ENCODE measurements at regions not wholly inside any gene's neighbourhood (a gene's known extent, or its start where the extent isn't known, plus 50 kb on each side); places are given as distances from the start of the nearest gene placed in this dataset.

DNA sequence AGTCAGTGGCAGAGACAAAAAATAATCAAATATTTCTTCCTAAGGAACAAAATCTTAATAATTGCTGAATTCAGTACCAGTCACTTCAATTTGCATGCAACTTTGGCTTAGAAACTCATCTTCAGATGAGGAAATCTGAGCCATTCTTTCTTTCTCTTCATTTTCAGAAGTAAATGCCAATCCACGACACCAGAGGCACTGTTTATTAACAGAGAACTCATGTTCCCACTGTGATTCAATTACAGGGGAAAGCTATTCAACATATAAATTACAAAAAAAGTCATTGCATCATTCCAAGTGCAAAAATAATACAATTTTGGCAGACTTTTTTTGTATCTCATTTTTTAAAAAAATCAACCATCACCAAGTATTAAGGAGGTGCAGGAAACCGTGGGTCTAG is 816.1 kb upstream of the TMEM132C start:
- H3K27ac Mint-ChIP-seq = no peak overlapping the region
- H3K79me2 ChIP-seq (replicated peaks; ENCODE audit: insufficient read depth) = no peaks in the 10 kb centered on the region
- H2AFZ ChIP-seq = no peak overlapping the region
- no peak overlapping the region for H3K4me3 Mint-ChIP-seq
- H3K4me1 Mint-ChIP-seq = no peaks in the 10 kb centered on the region
- DNase-seq (ENCODE audit: low spot score) (no peak), ATAC-seq (no peak)
- H3K4me2 ChIP-seq = no peak overlapping the region
- H3K27ac ChIP-seq (ENCODE audit: low read depth) = no peak overlapping the region
- peaks cover 96% of the 10 kb centered on the region for H3K9me3 Mint-ChIP-seq
- no peaks in the 10 kb centered on the region for H3K4me1 ChIP-seq (ENCODE audit: insufficient read depth)
- no peaks in the 10 kb centered on the region for H3K9me2 ChIP-seq (ENCODE audit: insufficient read depth)
- TF ChIP-seq CREB1 (CRISPR knock-in tag; IDR thresholded peaks at IDR 0.05; ENCODE audit: low read depth) (no peak), ZNF331 (CRISPR knock-in tag; IDR thresholded peaks at IDR 0.05; ENCODE audit: low read depth) (no peak), EZH2 (IDR thresholded peaks at IDR 0.05; ENCODE audit: low read depth, unreplicated experiment) (no peak)
- H4K20me1 ChIP-seq (replicated peaks; ENCODE audit: insufficient read depth) = no peaks in the 10 kb centered on the region
- peaks cover 3% of the 10 kb centered on the region for H3K27me3 Mint-ChIP-seq (ENCODE audit: insufficient read depth, low read depth, poor library complexity)
- no peak overlapping the region for H3K4me3 ChIP-seq
- no peaks in the 10 kb centered on the region for H3F3A ChIP-seq (replicated peaks; ENCODE audit: low read depth)
- H3K27me3 ChIP-seq (ENCODE audit: insufficient read depth) = peaks cover 6% of the 10 kb centered on the region; the same call in 1 of the 2 replicates
- peaks cover 54% of the 10 kb centered on the region for H3K36me3 Mint-ChIP-seq (ENCODE audit: low read depth)
- H3K36me3 ChIP-seq (ENCODE audit: insufficient read depth) = no peaks in the 10 kb centered on the region

DNA sequence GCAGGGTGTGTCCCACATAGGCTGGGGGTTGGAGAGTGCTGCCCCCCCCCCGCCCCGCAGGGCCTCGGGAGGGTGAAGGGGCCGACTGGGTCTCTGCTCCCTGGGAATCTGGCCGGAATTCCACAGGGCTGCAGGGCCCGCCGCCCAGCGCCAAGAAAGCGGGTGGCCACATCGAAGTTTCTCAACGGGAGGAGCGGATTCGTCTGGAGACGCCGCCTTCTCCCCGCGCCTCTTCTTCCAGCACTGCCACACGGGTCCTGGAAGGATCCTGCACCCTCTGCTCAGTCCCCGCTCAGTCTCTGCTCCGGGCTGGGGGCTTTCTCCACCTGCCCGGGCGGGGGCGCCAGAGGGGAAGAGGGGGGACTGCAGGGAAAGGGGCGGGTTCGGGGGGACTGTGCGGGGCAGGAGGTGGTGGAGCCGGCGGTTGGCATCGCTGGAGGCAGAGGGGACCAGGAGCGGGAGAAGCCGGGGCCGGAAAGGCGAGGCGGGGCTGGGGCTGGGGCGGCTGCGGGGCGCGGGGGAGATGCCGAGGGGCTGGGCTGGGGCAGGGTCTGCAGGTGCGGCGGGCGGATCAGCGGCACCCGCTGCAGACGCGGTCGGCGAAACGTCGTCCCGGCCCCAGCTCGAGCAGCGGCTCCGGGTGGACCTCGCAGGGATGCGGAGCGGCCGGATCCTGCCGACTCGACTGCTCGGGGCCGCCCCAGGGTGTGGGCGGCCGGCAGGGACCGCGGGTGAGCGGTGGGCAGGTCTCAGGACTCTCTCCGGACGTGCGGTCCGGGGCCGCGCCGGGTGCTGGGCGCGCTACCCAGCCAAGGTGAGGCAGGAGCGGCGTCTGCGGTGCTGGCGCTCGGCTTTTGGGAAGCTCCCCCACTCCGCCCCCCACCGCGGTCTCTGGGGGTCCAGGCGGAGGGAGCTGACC is 811.4 kb upstream of the TMEM132C start:
- Histone ChIP-seq H3K4me1 (ENCODE audit: insufficient read depth) (no peaks in the 10 kb centered on the region), H3K4me2 (peak overlapping the region; percentile 76), H4K20me1 (replicated peaks; ENCODE audit: insufficient read depth) (no peaks in the 10 kb centered on the region), H3F3A (replicated peaks; ENCODE audit: low read depth) (no peaks in the 10 kb centered on the region), H3K27me3 (ENCODE audit: insufficient read depth) (peaks cover 15% of the 10 kb centered on the region), H3K79me2 (replicated peaks; ENCODE audit: insufficient read depth) (no peaks in the 10 kb centered on the region), H2AFZ (peak overlapping the region; percentile 80), H3K36me3 (ENCODE audit: insufficient read depth) (no peaks in the 10 kb centered on the region), H3K4me3 (peak overlapping the region; percentile 53), H3K27ac (ENCODE audit: low read depth) (no peak overlapping the region), H3K9me2 (ENCODE audit: insufficient read depth) (no peaks in the 10 kb centered on the region)
- no peak for ATAC-seq
- DNase-seq (ENCODE audit: low spot score) = peak; percentile 65
- Mint-ChIP-seq H3K4me3 (no peak overlapping the region), H3K4me1 (no peaks in the 10 kb centered on the region), H3K9me3 (peaks cover 92% of the 10 kb centered on the region), H3K27me3 (ENCODE audit: insufficient read depth, low read depth, poor library complexity) (peaks cover 9% of the 10 kb centered on the region), H3K36me3 (ENCODE audit: low read depth) (peaks cover 67% of the 10 kb centered on the region), H3K27ac (no peak overlapping the region)
- TF ChIP-seq, protein P1, sequence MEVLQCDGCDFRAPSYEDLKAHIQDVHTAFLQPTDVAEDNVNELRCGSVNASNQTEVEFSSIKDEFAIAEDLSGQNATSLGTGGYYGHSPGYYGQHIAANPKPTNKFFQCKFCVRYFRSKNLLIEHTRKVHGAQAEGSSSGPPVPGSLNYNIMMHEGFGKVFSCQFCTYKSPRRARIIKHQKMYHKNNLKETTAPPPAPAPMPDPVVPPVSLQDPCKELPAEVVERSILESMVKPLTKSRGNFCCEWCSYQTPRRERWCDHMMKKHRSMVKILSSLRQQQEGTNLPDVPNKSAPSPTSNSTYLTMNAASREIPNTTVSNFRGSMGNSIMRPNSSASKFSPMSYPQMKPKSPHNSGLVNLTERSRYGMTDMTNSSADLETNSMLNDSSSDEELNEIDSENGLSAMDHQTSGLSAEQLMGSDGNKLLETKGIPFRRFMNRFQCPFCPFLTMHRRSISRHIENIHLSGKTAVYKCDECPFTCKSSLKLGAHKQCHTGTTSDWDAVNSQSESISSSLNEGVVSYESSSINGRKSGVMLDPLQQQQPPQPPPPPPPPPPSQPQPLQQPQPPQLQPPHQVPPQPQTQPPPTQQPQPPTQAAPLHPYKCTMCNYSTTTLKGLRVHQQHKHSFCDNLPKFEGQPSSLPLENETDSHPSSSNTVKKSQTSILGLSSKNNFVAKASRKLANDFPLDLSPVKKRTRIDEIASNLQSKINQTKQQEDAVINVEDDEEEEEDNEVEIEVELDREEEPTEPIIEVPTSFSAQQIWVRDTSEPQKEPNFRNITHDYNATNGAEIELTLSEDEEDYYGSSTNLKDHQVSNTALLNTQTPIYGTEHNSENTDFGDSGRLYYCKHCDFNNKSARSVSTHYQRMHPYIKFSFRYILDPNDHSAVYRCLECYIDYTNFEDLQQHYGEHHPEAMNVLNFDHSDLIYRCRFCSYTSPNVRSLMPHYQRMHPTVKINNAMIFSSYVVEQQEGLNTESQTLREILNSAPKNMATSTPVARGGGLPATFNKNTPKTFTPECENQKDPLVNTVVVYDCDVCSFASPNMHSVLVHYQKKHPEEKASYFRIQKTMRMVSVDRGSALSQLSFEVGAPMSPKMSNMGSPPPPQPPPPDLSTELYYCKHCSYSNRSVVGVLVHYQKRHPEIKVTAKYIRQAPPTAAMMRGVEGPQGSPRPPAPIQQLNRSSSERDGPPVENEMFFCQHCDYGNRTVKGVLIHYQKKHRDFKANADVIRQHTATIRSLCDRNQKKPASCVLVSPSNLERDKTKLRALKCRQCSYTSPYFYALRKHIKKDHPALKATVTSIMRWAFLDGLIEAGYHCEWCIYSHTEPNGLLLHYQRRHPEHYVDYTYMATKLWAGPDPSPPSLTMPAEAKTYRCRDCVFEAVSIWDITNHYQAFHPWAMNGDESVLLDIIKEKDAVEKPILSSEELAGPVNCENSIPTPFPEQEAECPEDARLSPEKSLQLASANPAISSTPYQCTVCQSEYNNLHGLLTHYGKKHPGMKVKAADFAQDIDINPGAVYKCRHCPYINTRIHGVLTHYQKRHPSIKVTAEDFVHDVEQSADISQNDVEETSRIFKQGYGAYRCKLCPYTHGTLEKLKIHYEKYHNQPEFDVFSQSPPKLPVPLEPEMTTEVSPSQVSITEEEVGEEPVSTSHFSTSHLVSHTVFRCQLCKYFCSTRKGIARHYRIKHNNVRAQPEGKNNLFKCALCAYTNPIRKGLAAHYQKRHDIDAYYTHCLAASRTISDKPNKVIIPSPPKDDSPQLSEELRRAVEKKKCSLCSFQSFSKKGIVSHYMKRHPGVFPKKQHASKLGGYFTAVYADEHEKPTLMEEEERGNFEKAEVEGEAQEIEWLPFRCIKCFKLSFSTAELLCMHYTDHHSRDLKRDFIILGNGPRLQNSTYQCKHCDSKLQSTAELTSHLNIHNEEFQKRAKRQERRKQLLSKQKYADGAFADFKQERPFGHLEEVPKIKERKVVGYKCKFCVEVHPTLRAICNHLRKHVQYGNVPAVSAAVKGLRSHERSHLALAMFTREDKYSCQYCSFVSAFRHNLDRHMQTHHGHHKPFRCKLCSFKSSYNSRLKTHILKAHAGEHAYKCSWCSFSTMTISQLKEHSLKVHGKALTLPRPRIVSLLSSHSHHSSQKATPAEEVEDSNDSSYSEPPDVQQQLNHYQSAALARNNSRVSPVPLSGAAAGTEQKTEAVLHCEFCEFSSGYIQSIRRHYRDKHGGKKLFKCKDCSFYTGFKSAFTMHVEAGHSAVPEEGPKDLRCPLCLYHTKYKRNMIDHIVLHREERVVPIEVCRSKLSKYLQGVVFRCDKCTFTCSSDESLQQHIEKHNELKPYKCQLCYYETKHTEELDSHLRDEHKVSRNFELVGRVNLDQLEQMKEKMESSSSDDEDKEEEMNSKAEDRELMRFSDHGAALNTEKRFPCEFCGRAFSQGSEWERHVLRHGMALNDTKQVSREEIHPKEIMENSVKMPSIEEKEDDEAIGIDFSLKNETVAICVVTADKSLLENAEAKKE (CRISPR knock-in tag; IDR thresholded peaks at IDR 0.05) = no peak
- TF ChIP-seq NANOG (IDR thresholded peaks at IDR 0.05; ENCODE audit: borderline replicate concordance) = no peak
- TF ChIP-seq ZNF331 (CRISPR knock-in tag; IDR thresholded peaks at IDR 0.05; ENCODE audit: low read depth) = no peak
- no peak for TF ChIP-seq EZH2phosphoT487 (IDR thresholded peaks at IDR 0.05; ENCODE audit: unreplicated experiment)
- TF ChIP-seq STAT1 (IDR thresholded peaks at IDR 0.05; ENCODE audit: unreplicated experiment) = no peak
- TF ChIP-seq JUNB (IDR thresholded peaks at IDR 0.05; ENCODE audit: unreplicated experiment) = no peak
- TF ChIP-seq, protein P2, sequence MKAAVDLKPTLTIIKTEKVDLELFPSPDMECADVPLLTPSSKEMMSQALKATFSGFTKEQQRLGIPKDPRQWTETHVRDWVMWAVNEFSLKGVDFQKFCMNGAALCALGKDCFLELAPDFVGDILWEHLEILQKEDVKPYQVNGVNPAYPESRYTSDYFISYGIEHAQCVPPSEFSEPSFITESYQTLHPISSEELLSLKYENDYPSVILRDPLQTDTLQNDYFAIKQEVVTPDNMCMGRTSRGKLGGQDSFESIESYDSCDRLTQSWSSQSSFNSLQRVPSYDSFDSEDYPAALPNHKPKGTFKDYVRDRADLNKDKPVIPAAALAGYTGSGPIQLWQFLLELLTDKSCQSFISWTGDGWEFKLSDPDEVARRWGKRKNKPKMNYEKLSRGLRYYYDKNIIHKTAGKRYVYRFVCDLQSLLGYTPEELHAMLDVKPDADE (IDR thresholded peaks at IDR 0.05) = no peak
- peak in 1 of 2 experiments; percentile 55; a peak in 2 of 4 replicates for TF ChIP-seq CTCF (conservative IDR thresholded peaks at IDR 0.05; ENCODE audit: low read depth in 2 of 2)
